Hematopoietic multipotent progenitor cell (in vitro differentiated cells): ENCODE measurements at regions not wholly inside any gene's neighbourhood (a gene's known extent, or its start where the extent isn't known, plus 50 kb on each side); places are given as distances from the start of the nearest gene placed in this dataset.
"Not testable (repeated sequence)": the region's sequence is repeated elsewhere in the genome, so short reads cannot be mapped to it uniquely, and the experiment has no call there.

Experiments used
- DNase-seq, 3 donors: peaks; one replicate each; pipeline ENCODE4 v3.0.0-alpha.2; 2011 to 2015; ENCODE audit warnings: low read depth in 2 of 3, low spot score in 2 of 3

GRCh38 chr10:33796680-33797079, 462.2 kb upstream of the NRP1 start:
- DNase-seq, result no peak

GRCh38 chr10:33795529-33795928, 461.1 kb upstream of the NRP1 start:
- no peak for DNase-seq

- DNase-seq, result no peak
Observed at GRCh38 chr10:33794460-33794859, 460.0 kb upstream of the NRP1 start.

- no peak for DNase-seq
Observed at GRCh38 chr10:33793793-33794192, 459.3 kb upstream of the NRP1 start.

GRCh38 chr10:33791272-33791660, 456.8 kb upstream of the NRP1 start:
- no peak for DNase-seq

GRCh38 chr10:33790521-33791271, 456.2 kb upstream of the NRP1 start:
- no peak for DNase-seq

- no peak for DNase-seq
Observed at GRCh38 chr10:33783557-33783956, 449.1 kb upstream of the NRP1 start.

- DNase-seq, result no peak
Observed at GRCh38 chr10:33783078-33783477, 448.6 kb upstream of the NRP1 start.

- no peak for DNase-seq
Observed at GRCh38 chr10:33781606-33782395, 447.3 kb upstream of the NRP1 start.

- no peak for DNase-seq
Observed at GRCh38 chr10:33780961-33781360, 446.5 kb upstream of the NRP1 start.

GRCh38 chr10:33777223-33777622, 442.8 kb upstream of the NRP1 start:
- no peak for DNase-seq

GRCh38 chr10:33776419-33777070, 442.1 kb upstream of the NRP1 start:
- DNase-seq, result no peak

GRCh38 chr10:33774857-33775256, 440.4 kb upstream of the NRP1 start:
- DNase-seq, result no peak

- no peak for DNase-seq
Observed at GRCh38 chr10:33773886-33774480, 439.5 kb upstream of the NRP1 start.

- no peak for DNase-seq
Observed at GRCh38 chr10:33773253-33773573, 438.7 kb upstream of the NRP1 start.

- peak in 2 of 3 donors; percentile 19 to 42 for DNase-seq
Observed at GRCh38 chr10:33772370-33773252, 438.1 kb upstream of the NRP1 start.

- not testable (repeated sequence) for DNase-seq
Observed at GRCh38 chr10:33771856-33772255, 437.4 kb upstream of the NRP1 start.

GRCh38 chr10:33764694-33765185, 430.3 kb upstream of the NRP1 start:
- no peak for DNase-seq

GRCh38 chr10:33760056-33760943, 425.8 kb upstream of the NRP1 start:
- DNase-seq, result no peak
